HL-60 (cell line): ENCODE measurements at regions not wholly inside any gene's neighbourhood (a gene's known extent, or its start where the extent isn't known, plus 50 kb on each side); places are given as distances from the start of the nearest gene placed in this dataset.

Source experiments
- DNase-seq, 2 experiments: peaks; one replicate each; pipeline ENCODE4 v3.0.0-alpha.2; 2010 to 2020; ENCODE audit warnings: low read depth in 1 of 2, low spot score in 1 of 2
- H3K27ac ChIP-seq: fragments of 250-450 bp; sonication (Bioruptor Pico); replicated peaks from 2 replicates; pipeline ENCODE4 v1.5.1; 2020; ENCODE audit warnings: mild to moderate bottlenecking, moderate library complexity
- H3K27me3 ChIP-seq: fragments of 250-450 bp; sonication (Bioruptor Pico); 2 replicates; pipeline ENCODE4 v1.5.1; 2021; ENCODE audit warnings: mild to moderate bottlenecking, moderate library complexity; ENCODE audit not compliant: insufficient read depth, poor library complexity, severe bottlenecking
- H3K4me3 ChIP-seq: replicated peaks from 2 replicates; pipeline ENCODE4 v1.5.1; 2011; ENCODE audit warnings: mild to moderate bottlenecking, control low read depth, low read length; ENCODE audit not compliant: insufficient read depth
- CTCF ChIP-seq: IDR thresholded peaks from one replicate; pipeline ENCODE4 v1.5.1; 2011; ENCODE audit warnings: low read length, control low read depth, inconsistent platforms; ENCODE audit not compliant: insufficient read depth
- GABPA ChIP-seq: IDR thresholded peaks from 2 replicates; pipeline ENCODE4 v1.6.1; 2012; ENCODE audit warnings: low read depth
- POLR2AphosphoS5 ChIP-seq: IDR thresholded peaks from 2 replicates; pipeline ENCODE4 v1.6.1; 2012; ENCODE audit warnings: low read depth
- SPI1 ChIP-seq: IDR thresholded peaks from 2 replicates; pipeline ENCODE4 v1.6.1; 2012; ENCODE audit warnings: low read depth, mild to moderate bottlenecking, borderline replicate concordance
- TF ChIP-seq, protein P1 (sequence below): IDR thresholded peaks from 2 replicates; pipeline ENCODE4 v1.6.1; 2012; ENCODE audit warnings: low read depth; ENCODE audit not compliant: insufficient replicate concordance

- TF ChIP-seq POLR2AphosphoS5, result no peak
- TF ChIP-seq CTCF, result no peak
- TF ChIP-seq, protein P1, sequence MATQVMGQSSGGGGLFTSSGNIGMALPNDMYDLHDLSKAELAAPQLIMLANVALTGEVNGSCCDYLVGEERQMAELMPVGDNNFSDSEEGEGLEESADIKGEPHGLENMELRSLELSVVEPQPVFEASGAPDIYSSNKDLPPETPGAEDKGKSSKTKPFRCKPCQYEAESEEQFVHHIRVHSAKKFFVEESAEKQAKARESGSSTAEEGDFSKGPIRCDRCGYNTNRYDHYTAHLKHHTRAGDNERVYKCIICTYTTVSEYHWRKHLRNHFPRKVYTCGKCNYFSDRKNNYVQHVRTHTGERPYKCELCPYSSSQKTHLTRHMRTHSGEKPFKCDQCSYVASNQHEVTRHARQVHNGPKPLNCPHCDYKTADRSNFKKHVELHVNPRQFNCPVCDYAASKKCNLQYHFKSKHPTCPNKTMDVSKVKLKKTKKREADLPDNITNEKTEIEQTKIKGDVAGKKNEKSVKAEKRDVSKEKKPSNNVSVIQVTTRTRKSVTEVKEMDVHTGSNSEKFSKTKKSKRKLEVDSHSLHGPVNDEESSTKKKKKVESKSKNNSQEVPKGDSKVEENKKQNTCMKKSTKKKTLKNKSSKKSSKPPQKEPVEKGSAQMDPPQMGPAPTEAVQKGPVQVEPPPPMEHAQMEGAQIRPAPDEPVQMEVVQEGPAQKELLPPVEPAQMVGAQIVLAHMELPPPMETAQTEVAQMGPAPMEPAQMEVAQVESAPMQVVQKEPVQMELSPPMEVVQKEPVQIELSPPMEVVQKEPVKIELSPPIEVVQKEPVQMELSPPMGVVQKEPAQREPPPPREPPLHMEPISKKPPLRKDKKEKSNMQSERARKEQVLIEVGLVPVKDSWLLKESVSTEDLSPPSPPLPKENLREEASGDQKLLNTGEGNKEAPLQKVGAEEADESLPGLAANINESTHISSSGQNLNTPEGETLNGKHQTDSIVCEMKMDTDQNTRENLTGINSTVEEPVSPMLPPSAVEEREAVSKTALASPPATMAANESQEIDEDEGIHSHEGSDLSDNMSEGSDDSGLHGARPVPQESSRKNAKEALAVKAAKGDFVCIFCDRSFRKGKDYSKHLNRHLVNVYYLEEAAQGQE, result no peak
- no peak for TF ChIP-seq GABPA
- TF ChIP-seq SPI1, result no peak
Measured at GRCh38 chr15:85950101-85950500, 129.6 kb upstream of the AGBL1 start.

GRCh38 chr15:85954586-85954985 lies 125.1 kb upstream of the AGBL1 start:
- no peak for DNase-seq
- Histone ChIP-seq H3K4me3 (no peak overlapping the region), H3K27ac (no peak overlapping the region), H3K27me3 (no peaks in the 10 kb centered on the region)
- no peak for TF ChIP-seq POLR2AphosphoS5
- no peak for TF ChIP-seq CTCF

More at GRCh38 chr15:85950101-85950500, 129.6 kb upstream of the AGBL1 start:
- DNase-seq, result no peak
- no peak overlapping the region for H3K4me3 ChIP-seq
- H3K27ac ChIP-seq, result no peak overlapping the region
- H3K27me3 ChIP-seq, result no peaks in the 10 kb centered on the region

DNA sequence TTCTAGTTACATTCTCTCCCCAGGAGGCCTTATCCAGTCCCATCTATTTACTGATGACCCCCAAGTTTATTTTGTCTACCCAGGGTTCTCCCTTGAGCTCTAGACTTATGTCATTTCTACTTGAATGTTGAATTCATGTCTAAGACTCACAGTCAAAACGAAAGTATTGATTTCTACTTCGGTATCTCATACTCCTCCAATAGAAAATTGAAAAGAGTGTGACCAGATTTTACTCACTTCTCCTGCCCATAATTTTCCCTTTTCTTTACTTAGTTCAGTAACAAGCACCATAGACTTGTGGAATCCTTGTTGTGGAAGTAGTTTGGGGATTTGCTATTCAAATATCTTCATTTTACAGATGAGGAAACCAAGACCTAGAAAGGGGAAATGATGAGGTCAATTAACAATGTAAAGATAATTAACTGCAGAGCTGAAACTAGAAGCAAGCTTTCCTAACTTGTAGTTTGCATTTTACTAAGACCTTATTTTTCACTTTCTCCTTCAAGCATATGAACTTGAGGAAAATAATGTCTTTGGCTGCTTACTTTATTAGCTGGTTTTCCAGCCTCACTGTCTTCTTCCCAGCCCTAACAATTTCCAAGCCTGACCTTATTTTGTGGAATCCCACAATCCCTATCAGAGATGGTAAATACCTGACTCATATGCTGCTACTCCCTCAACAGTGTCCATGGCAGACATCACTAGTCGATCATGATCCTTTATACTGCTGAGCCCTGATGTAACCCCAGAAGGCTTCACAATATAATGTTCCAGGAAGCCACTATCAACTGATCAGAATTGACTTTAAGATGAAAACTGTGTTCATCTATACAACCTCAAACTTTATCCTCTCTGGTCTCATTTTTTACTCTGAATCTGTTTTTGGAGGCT lies 123.9 kb upstream of the AGBL1 start:
- no peak overlapping the region for H3K4me3 ChIP-seq
- DNase-seq, result no peak
- H3K27me3 ChIP-seq, result no peaks in the 10 kb centered on the region
- TF ChIP-seq, protein P1, result no peak
- TF ChIP-seq SPI1 (no peak), GABPA (no peak), CTCF (no peak), POLR2AphosphoS5 (no peak)
- H3K27ac ChIP-seq, result no peak overlapping the region
